Skeletal muscle satellite cell (primary cell): ENCODE measurements at regions not wholly inside any gene's neighbourhood (a gene's known extent, or its start where the extent isn't known, plus 50 kb on each side); places are given as distances from the start of the nearest gene placed in this dataset.
"Not testable (repeated sequence)": the region's sequence is repeated elsewhere in the genome, so short reads cannot be mapped to it uniquely, and the experiment has no call there.

Experiments used
- H3K27me3 ChIP-seq: 2 replicates; pipeline ENCODE4 v1.7.0; 2013; ENCODE audit warnings: low read length; ENCODE audit not compliant: control insufficient read depth, insufficient read depth
- H3K36me3 ChIP-seq: 2 replicates; pipeline ENCODE4 v1.7.0; 2013; ENCODE audit warnings: mild to moderate bottlenecking, control low read depth, low read length; ENCODE audit not compliant: insufficient read depth
- H3K4me1 ChIP-seq: 2 replicates; pipeline ENCODE4 v1.7.0; 2013; ENCODE audit warnings: low read length; ENCODE audit not compliant: control insufficient read depth, insufficient read depth
- H3K4me2 ChIP-seq: 2 replicates; pipeline ENCODE4 v1.7.0; 2013; ENCODE audit warnings: mild to moderate bottlenecking, low read length
- H3K4me3 ChIP-seq: 2 replicates; pipeline ENCODE4 v1.7.0; 2013; ENCODE audit warnings: low read length
- H3K9ac ChIP-seq: 2 replicates; pipeline ENCODE4 v1.7.0; 2013; ENCODE audit warnings: mild to moderate bottlenecking, low read depth, low read length, moderate library complexity
- H3K9me3 ChIP-seq: replicated peaks from 2 replicates; pipeline ENCODE4 v1.7.0; 2013; ENCODE audit warnings: mild to moderate bottlenecking, control low read depth, low read length

DNA sequence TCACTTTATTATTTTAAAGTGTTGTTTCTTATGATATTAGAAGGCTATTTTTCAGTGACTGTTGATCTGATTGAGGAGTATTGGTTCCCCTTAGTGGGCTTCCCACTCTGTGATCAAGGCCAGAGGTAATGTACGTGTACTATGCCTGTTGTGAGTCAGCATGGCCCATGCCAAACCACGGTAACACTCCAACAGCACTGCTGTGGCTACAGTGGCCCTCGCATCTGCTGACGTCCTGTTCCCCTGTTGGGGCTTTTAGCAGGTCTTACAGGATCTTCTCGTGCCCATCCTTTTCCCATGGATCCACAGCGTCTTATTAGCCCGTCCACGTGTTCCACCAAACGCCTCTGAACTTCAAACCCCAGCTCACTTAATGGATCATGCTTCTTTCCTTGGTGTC is 964.6 kb upstream of the CELF2 start:
- Histone ChIP-seq H3K27me3 (no peaks in the 10 kb centered on the region), H3K9ac (no peak overlapping the region)

GRCh38 chr10:10054466-10054865 is 963.2 kb upstream of the CELF2 start:
- Histone ChIP-seq H3K4me1 (no peaks in the 10 kb centered on the region), H3K9me3 (no peaks in the 10 kb centered on the region), H3K4me3 (no peak overlapping the region), H3K36me3 (no peaks in the 10 kb centered on the region), H3K27me3 (no peaks in the 10 kb centered on the region), H3K4me2 (no peak overlapping the region), H3K9ac (no peak overlapping the region)

More for the DNA sequence above, 964.6 kb upstream of the CELF2 start:
- Histone ChIP-seq H3K4me2 (no peak overlapping the region), H3K9me3 (no peaks in the 10 kb centered on the region), H3K4me1 (no peaks in the 10 kb centered on the region), H3K36me3 (no peaks in the 10 kb centered on the region), H3K4me3 (no peak overlapping the region)

GRCh38 chr10:10055656-10056442 is 961.8 kb upstream of the CELF2 start:
- no peaks in the 10 kb centered on the region for H3K27me3 ChIP-seq
- no peaks in the 10 kb centered on the region for H3K36me3 ChIP-seq
- no peak overlapping the region for H3K4me2 ChIP-seq
- H3K9ac ChIP-seq: no peak overlapping the region
- no peaks in the 10 kb centered on the region for H3K4me1 ChIP-seq
- H3K4me3 ChIP-seq: no peak overlapping the region
- H3K9me3 ChIP-seq: no peaks in the 10 kb centered on the region

GRCh38 chr10:10056961-10057360 is 960.7 kb upstream of the CELF2 start:
- Histone ChIP-seq H3K9ac (no peak overlapping the region), H3K27me3 (no peaks in the 10 kb centered on the region), H3K9me3 (no peaks in the 10 kb centered on the region), H3K4me1 (no peaks in the 10 kb centered on the region), H3K36me3 (no peaks in the 10 kb centered on the region), H3K4me2 (no peak overlapping the region), H3K4me3 (no peak overlapping the region)

GRCh38 chr10:10067644-10068043 is 950.0 kb upstream of the CELF2 start:
- H3K4me3 ChIP-seq: no peak overlapping the region
- no peaks in the 10 kb centered on the region for H3K9me3 ChIP-seq
- no peak overlapping the region for H3K9ac ChIP-seq
- no peak overlapping the region for H3K4me2 ChIP-seq
- no peaks in the 10 kb centered on the region for H3K4me1 ChIP-seq
- no peaks in the 10 kb centered on the region for H3K27me3 ChIP-seq
- H3K36me3 ChIP-seq: no peaks in the 10 kb centered on the region

GRCh38 chr10:10074847-10075246 is 942.8 kb upstream of the CELF2 start:
- H3K4me3 ChIP-seq, H3K36me3 ChIP-seq, H3K4me2 ChIP-seq, H3K9ac ChIP-seq, H3K9me3 ChIP-seq, H3K27me3 ChIP-seq, H3K4me1 ChIP-seq: not testable (repeated sequence)

- Histone ChIP-seq H3K9me3 (no peaks in the 10 kb centered on the region), H3K4me3 (no peak overlapping the region), H3K27me3 (no peaks in the 10 kb centered on the region), H3K9ac (no peak overlapping the region), H3K4me1 (no peaks in the 10 kb centered on the region), H3K4me2 (no peak overlapping the region), H3K36me3 (no peaks in the 10 kb centered on the region)
Observed at GRCh38 chr10:10078446-10078845, 939.2 kb upstream of the CELF2 start.

GRCh38 chr10:10092581-10092980 is 925.1 kb upstream of the CELF2 start:
- H3K27me3 ChIP-seq: no peaks in the 10 kb centered on the region
- peak overlapping the region; percentile 40 for H3K9ac ChIP-seq
- H3K4me3 ChIP-seq: no peak overlapping the region
- H3K9me3 ChIP-seq: no peaks in the 10 kb centered on the region
- peak overlapping the region; percentile 28 for H3K4me2 ChIP-seq
- H3K36me3 ChIP-seq: no peaks in the 10 kb centered on the region
- H3K4me1 ChIP-seq: peaks cover 15% of the 10 kb centered on the region

GRCh38 chr10:10093021-10093420 is 924.7 kb upstream of the CELF2 start:
- H3K27me3 ChIP-seq: no peaks in the 10 kb centered on the region
- peaks cover 15% of the 10 kb centered on the region for H3K4me1 ChIP-seq
- no peak overlapping the region for H3K4me3 ChIP-seq
- H3K4me2 ChIP-seq: peak overlapping the region; percentile 28
- H3K36me3 ChIP-seq: no peaks in the 10 kb centered on the region
- no peaks in the 10 kb centered on the region for H3K9me3 ChIP-seq
- no peak overlapping the region for H3K9ac ChIP-seq

DNA sequence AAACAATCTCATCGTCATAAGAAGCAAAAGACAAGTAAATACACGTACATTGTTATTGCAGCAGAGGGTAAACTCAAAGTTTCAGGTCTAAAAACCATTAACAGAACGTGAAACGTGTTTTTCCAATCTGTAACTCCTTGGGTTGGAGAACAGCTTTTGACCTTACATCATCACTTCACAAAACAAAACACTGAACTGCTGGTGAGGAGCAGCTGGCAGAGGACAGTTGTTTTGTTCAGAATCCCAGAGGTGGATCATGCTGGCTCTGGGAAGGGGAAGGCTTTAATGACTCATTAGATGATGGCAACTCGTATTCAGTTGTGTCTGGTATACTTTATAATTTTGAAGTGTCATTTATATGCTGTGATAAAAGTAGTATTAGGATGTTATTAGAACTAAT is 923.0 kb upstream of the CELF2 start:
- no peak overlapping the region for H3K4me2 ChIP-seq
- H3K36me3 ChIP-seq: no peaks in the 10 kb centered on the region
- H3K27me3 ChIP-seq: no peaks in the 10 kb centered on the region
- peaks cover 15% of the 10 kb centered on the region for H3K4me1 ChIP-seq
- H3K9me3 ChIP-seq: no peaks in the 10 kb centered on the region
- no peak overlapping the region for H3K4me3 ChIP-seq
- H3K9ac ChIP-seq: no peak overlapping the region

GRCh38 chr10:10096296-10096695 is 921.4 kb upstream of the CELF2 start:
- Histone ChIP-seq H3K4me1 (peaks cover 15% of the 10 kb centered on the region), H3K9ac (no peak overlapping the region), H3K27me3 (no peaks in the 10 kb centered on the region), H3K4me2 (no peak overlapping the region), H3K36me3 (no peaks in the 10 kb centered on the region), H3K4me3 (no peak overlapping the region), H3K9me3 (no peaks in the 10 kb centered on the region)

- H3K27me3 ChIP-seq: no peaks in the 10 kb centered on the region
- no peak overlapping the region for H3K9ac ChIP-seq
- H3K4me1 ChIP-seq: peaks cover 15% of the 10 kb centered on the region
- no peak overlapping the region for H3K4me2 ChIP-seq
- no peak overlapping the region for H3K4me3 ChIP-seq
- H3K36me3 ChIP-seq: no peaks in the 10 kb centered on the region
- H3K9me3 ChIP-seq: no peaks in the 10 kb centered on the region
Observed at GRCh38 chr10:10096898-10097297, 920.8 kb upstream of the CELF2 start.
